ENCODE measurements at regions not wholly inside any gene's neighbourhood (a gene's known extent, or its start where the extent isn't known, plus 50 kb on each side); places are given as distances from the start of the nearest gene placed in this dataset.
"Not testable (repeated sequence)": the region's sequence is repeated elsewhere in the genome, so short reads cannot be mapped to it uniquely, and the experiment has no call there.

DNA sequence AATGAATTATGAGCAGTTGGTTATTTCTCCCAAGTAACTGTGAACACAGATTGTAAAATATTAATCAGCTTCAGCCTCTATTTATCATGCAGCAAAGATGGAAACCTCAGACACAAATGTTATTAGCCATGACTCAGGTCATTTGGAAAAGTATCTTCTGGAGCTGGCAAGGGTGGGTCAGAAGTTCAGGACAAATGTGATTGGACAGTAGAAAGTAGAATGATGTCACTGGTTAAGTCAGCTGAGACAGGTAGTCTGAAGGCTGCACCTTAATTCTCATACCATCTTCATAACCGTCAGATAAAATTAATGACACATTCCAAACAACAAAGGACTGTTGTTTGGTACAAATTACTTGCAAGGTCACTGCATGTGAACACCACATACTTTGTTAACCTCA is 140.2 kb downstream of the EMB start:
- WGBS, 2 donors, result 19 to 22% methylated on average over 1 of the region's 1 CpG
- intact Hi-C loops (cut with DNase I), result no loop called here
- Histone ChIP-seq H3K36me3 (no peaks in the 10 kb centered on the region), H3K27me3 (no peaks in the 10 kb centered on the region), H3K4me1 (no peaks in the 10 kb centered on the region), H3K27ac (no peak overlapping the region), H3K4me3 (no peak overlapping the region), H3K9me3 (no peaks in the 10 kb centered on the region)
- TF ChIP-seq, protein P1, sequence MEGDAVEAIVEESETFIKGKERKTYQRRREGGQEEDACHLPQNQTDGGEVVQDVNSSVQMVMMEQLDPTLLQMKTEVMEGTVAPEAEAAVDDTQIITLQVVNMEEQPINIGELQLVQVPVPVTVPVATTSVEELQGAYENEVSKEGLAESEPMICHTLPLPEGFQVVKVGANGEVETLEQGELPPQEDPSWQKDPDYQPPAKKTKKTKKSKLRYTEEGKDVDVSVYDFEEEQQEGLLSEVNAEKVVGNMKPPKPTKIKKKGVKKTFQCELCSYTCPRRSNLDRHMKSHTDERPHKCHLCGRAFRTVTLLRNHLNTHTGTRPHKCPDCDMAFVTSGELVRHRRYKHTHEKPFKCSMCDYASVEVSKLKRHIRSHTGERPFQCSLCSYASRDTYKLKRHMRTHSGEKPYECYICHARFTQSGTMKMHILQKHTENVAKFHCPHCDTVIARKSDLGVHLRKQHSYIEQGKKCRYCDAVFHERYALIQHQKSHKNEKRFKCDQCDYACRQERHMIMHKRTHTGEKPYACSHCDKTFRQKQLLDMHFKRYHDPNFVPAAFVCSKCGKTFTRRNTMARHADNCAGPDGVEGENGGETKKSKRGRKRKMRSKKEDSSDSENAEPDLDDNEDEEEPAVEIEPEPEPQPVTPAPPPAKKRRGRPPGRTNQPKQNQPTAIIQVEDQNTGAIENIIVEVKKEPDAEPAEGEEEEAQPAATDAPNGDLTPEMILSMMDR (IDR thresholded peaks at IDR 0.05), result no peak
- FAIRE-seq (no peak), ATAC-seq (peak in 2 of 4 donors; percentile 47 to 52), DNase-seq (no peak)

DNA sequence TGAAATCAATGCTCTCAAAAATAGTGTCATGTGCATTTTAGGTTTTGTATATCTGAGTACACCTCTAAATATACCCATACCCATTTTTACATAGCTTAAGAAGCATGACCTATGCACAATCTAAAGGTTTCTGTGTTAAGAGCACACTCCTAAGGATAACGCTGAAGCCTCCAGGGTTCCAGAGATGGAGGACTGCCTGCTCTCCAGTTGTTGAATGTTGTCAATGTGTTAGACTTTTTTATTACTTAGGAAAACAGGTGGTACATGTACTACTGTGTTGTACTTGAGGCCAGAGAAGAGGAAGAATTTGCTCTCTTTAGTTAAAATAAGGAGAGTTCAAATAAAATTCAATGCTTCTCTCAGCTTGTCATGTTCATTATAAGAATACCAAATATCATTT is 141.2 kb downstream of the EMB start:
- H3K27ac ChIP-seq, result no peak overlapping the region
- no peaks in the 10 kb centered on the region for H3K27me3 ChIP-seq
- no peak for ATAC-seq
- TF ChIP-seq, protein P1 (IDR thresholded peaks at IDR 0.05), result no peak
- DNase-seq, result no peak
- H3K4me3 ChIP-seq, result no peak overlapping the region
- intact Hi-C loops (cut with DNase I), result no loop called here
- H3K9me3 ChIP-seq, result no peaks in the 10 kb centered on the region
- no peaks in the 10 kb centered on the region for H3K36me3 ChIP-seq
- WGBS, 2 donors, result 52 to 66% methylated on average over 1 of the region's 1 CpG
- no peak for FAIRE-seq
- no peaks in the 10 kb centered on the region for H3K4me1 ChIP-seq

DNA sequence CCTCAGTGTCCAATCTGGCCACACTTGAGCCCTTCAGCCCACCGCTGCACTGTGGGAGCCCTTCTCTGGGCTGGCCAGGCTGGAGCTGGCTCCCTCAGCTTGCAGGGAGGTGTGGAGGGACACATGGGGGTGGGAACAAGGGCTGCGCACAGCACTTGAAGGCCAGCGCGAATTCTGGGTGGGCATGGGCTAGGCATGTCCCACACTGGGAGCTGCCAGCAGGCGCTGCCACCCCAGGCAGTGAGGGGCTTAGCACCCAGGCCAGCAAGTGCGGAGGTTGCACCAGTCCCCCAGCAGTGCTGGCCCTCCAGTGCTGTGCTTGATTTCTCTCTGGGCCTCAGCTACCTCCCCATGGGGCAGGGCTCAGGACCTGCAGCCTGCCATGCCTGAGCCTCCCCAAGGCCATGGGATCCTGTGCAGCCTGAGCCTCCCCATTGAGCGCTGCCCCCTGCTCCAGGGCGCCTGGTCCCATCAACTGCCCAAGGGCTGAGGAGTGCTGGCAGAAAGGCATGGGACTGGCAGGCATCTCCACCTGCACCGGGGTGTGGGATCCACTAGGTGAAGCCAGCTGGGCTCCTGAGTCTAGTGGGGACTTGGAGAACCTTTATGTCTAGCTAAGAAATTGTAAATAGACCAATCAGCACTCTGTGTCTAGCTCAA is 148.2 kb downstream of the EMB start:
- Histone ChIP-seq H3K36me3 (no peaks in the 10 kb centered on the region), H3K27me3 (no peaks in the 10 kb centered on the region), H3K4me1 (no peaks in the 10 kb centered on the region), H3K27ac (no peak overlapping the region), H3K4me3 (no peak overlapping the region), H3K9me3 (no peaks in the 10 kb centered on the region)
- ATAC-seq (no peak), FAIRE-seq (no peak), DNase-seq (peak in 2 of 6 donors; percentile 12 to 46)
- TF ChIP-seq, protein P1 (IDR thresholded peaks at IDR 0.05), result no peak
- intact Hi-C loops (cut with DNase I), result no loop called here
- 51 to 62% methylated on average over 9 of the region's 9 CpGs for WGBS, 2 donors

DNA sequence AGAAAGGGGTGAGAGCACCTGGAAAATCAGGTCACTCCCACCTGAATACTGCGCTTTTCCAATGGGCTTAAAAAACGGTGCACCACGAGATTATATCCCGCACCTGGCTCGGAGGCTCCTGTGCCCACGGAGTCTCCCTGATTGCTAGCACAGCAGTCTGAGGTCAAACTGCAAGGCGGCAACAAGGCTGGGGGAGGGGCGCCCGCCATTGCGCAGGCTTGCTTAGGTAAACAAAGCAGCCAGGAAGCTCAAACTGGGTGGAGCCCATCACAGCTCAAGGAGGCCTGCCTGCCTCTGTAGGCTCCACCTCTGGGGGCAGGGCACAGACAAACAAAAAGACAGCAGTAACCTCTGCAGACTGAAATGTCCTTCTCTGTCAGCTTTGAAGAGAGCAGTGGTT is 160.6 kb downstream of the EMB start:
- 65 to 91% methylated on average over 6 to 10 of the region's 10 CpGs for WGBS, 2 donors
- ATAC-seq; H3K9me3 ChIP-seq; FAIRE-seq; H3K36me3 ChIP-seq; DNase-seq; intact Hi-C loops (cut with DNase I); H3K4me3 ChIP-seq; H3K4me1 ChIP-seq; H3K27ac ChIP-seq; H3K27me3 ChIP-seq: not testable (repeated sequence)
